ENCODE measurements at regions not wholly inside any gene's neighbourhood (a gene's known extent, or its start where the extent isn't known, plus 50 kb on each side); places are given as distances from the start of the nearest gene placed in this dataset.

- DNase-seq (ENCODE audit: low read depth) = no peak
Measured at GRCh38 chr9:16155878-16156277, 603.0 kb downstream of the CCDC171 start.

GRCh38 chr9:16157216-16157615, 604.4 kb downstream of the CCDC171 start:
- no peak for DNase-seq (ENCODE audit: low read depth)

DNA sequence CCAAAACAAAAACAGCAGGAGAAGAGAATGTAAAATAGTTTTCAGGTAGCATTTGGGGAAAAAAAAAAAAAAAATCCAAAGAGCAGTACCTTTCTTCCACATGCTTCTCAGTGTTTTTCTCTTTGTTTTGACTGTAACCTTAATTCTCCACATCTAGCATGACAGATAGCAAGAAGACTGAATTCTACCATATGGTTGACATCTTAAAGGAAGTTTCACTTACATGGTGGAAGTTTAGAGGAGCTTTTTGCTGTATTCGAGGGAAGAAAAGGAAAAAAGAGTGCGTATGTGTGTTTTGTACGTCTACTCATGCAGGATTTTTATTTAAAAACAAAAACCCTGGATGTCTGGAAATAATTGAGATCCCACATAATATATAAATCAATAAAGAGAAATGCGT, 604.8 kb downstream of the CCDC171 start:
- no peak for DNase-seq (ENCODE audit: low read depth)

DNA sequence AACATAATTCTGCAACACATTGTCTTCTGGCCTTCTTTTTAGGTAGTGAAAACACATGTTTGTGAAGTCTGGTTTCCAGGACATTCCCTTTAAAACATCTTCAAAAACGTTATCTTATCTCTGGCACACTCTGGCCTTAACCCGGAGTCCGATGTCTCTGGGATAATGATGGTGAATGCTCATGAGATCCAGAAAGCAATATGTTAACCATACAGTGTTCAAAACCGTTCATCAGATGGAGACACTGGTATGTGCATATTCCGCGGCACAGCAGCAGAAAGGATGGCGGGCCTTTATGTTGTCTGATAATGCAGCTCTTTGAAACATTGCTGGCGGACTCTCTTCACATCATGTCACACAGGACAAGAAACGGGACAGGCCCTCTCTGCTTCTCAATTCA, 605.2 kb downstream of the CCDC171 start:
- DNase-seq (ENCODE audit: low read depth) = no peak

GRCh38 chr9:16161483-16161882, 608.6 kb downstream of the CCDC171 start:
- no peak for DNase-seq (ENCODE audit: low read depth)

GRCh38 chr9:16170119-16170518, 617.3 kb downstream of the CCDC171 start:
- DNase-seq (ENCODE audit: low read depth) = no peak

GRCh38 chr9:16171911-16172310, 619.1 kb downstream of the CCDC171 start:
- no peak for DNase-seq (ENCODE audit: low read depth)

DNA sequence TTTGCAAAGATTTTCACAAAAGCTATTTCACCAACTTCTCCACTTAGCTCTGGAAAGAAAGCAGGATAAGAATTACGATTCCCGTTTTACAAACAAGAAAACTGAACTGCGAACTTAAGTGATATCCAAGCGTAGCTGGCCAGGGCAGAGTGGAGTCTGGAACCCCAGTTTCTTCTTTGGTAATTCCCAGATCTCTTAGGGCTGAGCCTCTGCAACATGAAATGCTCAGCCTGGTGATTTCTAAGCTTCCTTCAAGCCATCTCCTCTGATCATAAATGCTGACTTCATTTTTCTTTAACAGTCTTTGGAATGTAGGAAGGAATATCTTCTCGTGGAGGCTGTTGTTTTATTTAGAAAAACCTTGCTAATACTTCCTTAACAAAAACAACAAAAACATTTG, 620.0 kb downstream of the CCDC171 start:
- DNase-seq (ENCODE audit: low read depth) = no peak

GRCh38 chr9:16174915-16175314, 622.1 kb downstream of the CCDC171 start:
- DNase-seq (ENCODE audit: low read depth) = no peak

- DNase-seq (ENCODE audit: low read depth) = no peak
Measured at GRCh38 chr9:16175461-16175860, 622.6 kb downstream of the CCDC171 start.

DNA sequence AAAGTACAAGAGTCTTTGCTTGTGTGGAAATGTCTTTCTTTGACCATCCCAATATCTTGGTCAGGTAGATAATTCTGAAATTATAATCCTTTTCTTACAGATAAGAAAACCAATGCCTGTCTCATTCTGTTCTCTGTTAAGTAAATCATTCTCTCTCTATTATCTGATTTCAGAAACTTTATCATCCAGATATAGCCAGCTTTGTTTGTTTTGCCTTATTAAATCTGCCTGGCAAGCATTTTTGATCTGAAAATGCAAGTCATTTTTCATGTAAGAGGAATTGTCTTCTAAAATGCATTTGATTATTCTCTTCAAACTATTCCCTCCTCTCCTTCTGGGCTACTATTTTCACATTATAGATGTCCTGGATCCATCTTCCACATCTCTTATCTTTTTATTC, 625.5 kb downstream of the CCDC171 start:
- DNase-seq (ENCODE audit: low read depth) = no peak

DNA sequence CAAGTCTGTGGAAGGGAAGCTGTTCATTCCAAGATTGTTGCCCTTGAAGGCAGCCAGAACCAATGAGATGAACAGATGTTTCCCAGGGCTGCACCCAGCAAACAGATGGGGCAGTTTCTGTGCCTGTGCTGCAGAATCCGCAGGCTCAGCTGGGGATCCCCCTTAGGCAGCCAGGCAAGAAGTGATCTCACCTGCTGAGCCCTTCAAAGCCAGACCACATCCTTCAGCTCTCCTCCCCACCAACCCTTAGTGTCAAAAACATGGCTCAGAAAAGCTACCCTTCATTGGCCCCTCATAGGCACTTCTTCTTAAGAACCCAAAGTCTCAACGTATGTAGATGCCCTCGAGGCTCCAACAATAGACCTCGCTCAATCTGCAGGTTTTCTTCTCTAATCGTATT, 626.7 kb downstream of the CCDC171 start:
- no peak for DNase-seq (ENCODE audit: low read depth)

- DNase-seq (ENCODE audit: low read depth) = no peak
Measured at GRCh38 chr9:16180091-16180490, 627.2 kb downstream of the CCDC171 start.

- no peak for DNase-seq (ENCODE audit: low read depth)
Measured at GRCh38 chr9:16180546-16180945, 627.7 kb downstream of the CCDC171 start.

GRCh38 chr9:16181539-16181938, 628.7 kb downstream of the CCDC171 start:
- no peak for DNase-seq (ENCODE audit: low read depth)

GRCh38 chr9:16182784-16183183, 629.9 kb downstream of the CCDC171 start:
- no peak for DNase-seq (ENCODE audit: low read depth)

GRCh38 chr9:16184964-16185646, 632.3 kb downstream of the CCDC171 start:
- no peak for DNase-seq (ENCODE audit: low read depth)

DNA sequence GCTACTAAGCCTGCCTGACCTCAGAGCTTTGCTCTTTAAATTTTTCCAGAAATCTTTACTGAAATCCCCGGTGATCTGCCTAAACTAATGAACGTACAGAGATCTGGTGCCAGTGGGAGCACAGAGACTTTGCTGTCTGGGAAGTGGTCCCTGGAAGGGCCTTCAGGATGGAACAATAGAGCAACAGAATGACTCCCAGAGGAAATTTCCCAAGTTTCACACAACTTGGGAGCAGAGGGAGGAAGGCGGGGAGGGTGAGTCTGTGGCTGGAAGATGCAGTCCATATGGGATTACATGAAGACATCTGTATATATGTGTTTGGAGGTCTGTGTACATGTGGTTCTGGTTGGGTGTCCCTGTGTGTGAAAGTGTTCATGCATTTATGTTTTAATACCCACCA, 638.3 kb downstream of the CCDC171 start:
- DNase-seq (ENCODE audit: low read depth) = no peak

- peak; percentile 70 for DNase-seq (ENCODE audit: low read depth)
Measured at GRCh38 chr9:16191691-16192402, 639.0 kb downstream of the CCDC171 start.

DNA sequence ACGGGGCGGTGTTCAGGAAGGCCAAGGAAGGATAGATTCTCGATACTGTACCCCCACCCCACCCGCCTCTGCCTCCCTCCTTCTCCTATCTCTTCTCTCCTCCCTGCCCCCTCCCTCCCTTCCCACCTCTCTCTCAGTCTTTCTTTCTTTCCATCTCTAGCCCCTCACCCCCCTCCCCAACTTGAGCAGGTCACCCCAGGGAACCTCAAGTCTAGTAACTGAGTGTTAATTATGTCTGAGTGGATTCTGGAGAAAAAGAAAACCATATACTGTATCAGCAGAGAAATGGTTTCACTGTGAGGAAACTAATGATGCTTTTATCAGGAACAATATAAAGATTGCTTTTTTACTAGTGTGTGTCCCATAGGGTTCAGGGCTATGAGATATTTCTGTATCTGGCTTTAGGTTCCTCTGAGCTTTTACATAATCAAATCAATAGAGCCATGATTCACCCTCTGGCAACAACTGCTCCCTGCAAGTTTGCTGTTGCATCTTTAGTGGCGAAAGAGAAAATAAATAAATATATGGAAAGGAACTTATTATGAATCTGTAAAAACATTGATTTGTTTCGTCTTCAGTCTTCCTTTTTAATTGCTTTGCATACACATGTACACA, 639.7 kb downstream of the CCDC171 start:
- no peak for DNase-seq (ENCODE audit: low read depth)

DNA sequence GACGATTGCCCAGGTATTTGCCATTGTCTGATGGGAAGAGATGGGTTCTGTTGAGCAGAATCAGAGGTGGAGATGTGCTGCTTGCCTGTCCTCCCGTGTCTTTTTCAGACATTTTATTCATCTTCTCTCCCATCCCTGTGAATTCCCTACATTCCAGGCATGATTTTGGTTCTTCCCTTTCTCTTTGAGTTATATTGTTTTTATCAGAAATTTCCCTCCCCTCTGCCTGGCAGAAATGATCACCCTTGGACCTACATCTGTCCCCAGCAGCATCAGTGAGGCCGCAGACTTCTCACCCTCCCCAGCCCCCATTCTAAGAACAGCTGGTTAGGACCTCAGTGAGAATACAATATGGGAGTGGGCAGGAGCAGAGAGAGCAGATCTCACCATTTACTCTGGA, 640.2 kb downstream of the CCDC171 start:
- DNase-seq (ENCODE audit: low read depth) = no peak

GRCh38 chr9:16196206-16196605, 643.4 kb downstream of the CCDC171 start:
- no peak for DNase-seq (ENCODE audit: low read depth)

- DNase-seq (ENCODE audit: low read depth) = no peak
Measured at GRCh38 chr9:16197578-16198370, 644.9 kb downstream of the CCDC171 start.

Measured in HS-5 (cell line).